Inflammatory macrophage treated with lipopolysaccharide for 4 hours (primary cell): ENCODE measurements at regions not wholly inside any gene's neighbourhood (a gene's known extent, or its start where the extent isn't known, plus 50 kb on each side); places are given as distances from the start of the nearest gene placed in this dataset.
A peak's percentile ranks its signal among the peaks of the same experiment; 100 is the strongest.
"Not testable (repeated sequence)": the region's sequence is repeated elsewhere in the genome, so short reads cannot be mapped to it uniquely, and the experiment has no call there.

Experiments
- DNase-seq: peaks from one replicate; pipeline ENCODE4 v3.0.0-alpha.2; 2020

DNA sequence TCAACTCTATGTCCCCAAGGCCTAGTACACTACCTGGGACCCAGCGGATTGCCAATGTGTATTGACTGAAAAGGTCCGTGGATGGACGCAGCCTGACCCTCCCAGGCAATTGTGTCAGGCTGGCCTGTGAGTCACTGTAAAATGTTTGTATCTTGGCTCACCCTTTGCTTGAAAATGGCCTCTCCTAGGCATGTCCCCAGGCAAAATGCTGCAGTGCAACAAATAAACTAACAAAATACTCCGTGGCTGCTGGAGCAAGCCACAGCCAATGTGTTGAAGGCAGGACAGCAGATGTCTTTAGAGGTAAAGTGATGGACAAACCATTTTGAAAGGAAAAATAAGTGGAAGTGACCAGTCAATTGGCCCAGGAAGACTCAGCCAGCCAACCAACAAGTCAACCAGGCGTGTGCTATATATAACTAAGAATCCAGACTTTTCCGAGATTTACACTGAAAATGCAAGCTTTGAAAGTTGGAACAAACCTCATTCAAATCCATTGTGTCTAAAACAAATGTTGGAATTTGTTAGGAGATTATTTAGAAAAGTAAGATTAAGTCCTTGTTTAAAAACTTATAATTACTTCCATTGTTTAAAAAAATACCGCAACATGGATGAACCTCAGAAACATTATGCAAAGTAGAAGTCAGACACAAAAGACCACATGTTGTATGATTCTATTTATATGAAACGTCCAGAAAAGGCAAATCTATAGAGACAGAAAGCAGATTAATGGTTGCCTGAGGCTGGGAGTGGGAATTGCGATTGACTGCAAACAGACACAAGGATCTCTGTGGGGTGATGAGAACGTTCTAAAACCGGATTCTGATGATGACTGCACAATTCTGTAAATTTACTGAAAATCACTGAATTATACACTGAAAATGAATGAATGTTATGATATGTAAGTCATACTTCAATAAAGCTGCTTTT is 191.2 kb downstream of the TLE3 start:
- no peak for DNase-seq

DNA sequence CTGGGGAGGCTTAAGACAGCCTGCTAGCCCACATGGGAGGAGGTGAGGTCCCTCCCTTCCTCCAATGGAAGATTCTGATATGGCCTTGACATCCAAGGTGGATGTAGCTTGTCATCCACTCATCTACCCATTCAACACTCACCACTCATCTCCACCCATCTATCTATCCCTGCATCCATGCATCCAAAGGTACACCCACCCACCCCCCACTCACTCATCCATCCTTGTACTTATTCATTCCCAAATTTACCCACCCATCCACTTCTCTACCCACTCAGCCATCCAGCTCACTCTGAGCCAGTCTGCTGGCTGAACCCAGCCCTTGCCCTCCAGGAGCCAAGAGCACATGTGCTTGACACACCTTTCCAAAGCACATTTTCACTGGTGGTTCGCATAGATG is 189.7 kb downstream of the TLE3 start:
- no peak for DNase-seq

DNA sequence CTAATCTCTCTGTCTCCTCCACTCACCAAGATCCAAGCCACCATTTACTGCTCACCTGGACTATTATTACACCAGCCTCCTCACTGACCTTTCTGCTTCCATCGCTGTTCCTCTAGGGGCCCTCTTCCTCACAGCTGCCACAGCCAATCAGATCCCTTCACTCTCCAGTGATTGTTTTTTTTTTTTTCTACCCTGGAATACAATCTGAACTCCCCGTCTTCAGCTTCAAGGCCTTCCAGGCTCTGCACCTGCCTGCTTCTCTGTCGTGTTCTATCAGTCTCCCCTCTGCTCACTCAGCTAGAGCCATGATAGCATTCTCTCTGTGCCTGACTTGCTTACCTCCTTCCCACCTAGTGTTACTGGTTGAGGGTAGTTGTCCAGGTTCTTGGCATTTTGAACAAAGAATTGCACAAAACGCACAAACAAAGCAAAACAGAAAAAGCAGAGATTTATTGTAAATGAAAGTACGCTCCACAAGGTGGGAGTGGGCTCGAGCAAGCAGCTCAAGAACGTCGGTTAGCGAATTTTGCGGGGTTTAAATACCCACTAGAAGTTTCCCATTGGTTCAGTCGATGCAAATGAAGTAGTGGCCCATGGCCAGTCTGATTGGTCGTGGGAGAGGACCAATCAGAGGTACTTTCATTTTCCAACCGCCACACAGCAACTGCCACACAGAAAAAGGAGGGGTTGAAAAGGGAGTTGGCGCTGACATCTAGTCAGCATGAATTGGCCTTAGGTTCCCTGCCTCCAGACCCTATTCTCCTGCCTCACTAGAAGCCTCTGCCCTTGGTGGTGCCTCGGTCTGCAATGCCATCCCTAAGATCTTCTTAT is 188.9 kb downstream of the TLE3 start:
- DNase-seq: no peak

DNA sequence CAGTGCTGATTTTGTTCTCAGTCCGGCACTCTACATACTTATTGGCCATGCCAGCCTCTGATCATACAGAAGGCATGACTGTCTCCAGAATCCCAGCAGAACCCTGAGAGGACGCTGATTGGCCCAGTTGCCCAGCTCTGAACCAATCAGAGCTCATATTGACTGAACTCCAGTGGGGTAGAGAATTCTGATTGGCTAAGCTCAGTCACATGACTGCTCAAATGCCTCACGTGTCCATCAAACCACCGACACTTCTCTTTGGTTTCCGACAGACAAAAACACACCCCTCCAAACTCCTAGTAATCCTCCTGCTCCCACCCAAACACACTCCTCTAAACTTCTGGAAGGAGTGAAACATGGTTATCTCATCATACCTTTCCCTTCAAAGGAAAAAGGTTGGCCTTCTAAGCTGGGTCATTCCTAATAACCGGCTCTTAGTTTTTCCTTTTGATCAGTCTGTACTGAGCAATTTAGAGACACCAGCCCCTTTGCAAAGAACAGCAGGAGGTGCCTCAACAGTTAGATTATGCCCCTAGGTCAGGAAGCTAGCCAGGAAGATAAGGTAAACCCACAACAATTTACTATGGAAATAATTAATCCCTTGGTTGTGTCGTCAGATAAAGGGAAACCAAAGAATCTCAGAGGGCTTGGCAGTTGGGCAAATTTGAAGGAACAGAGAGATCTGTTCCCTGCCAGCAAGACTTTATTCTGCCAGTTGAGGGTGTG is 187.8 kb downstream of the TLE3 start:
- DNase-seq: no peak

DNA sequence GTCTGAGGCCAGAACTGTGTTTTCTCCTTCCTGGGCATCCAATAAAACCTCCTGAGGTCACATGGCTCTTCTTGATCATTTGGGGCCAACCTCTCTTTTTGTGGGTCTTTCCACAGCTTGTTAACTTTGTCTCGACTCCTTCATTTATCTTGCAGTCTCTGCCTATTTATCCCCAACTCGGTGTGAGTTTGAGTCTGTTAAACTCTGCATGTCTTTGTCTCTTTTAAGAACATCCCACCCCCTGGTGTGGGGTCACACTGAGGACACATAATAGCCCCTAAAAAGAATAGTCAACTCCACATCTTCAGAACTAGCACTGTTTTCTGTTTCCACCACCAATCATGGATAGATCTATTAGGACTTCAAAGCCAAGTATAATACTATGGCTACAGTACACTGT is 187.2 kb downstream of the TLE3 start:
- no peak for DNase-seq

DNA sequence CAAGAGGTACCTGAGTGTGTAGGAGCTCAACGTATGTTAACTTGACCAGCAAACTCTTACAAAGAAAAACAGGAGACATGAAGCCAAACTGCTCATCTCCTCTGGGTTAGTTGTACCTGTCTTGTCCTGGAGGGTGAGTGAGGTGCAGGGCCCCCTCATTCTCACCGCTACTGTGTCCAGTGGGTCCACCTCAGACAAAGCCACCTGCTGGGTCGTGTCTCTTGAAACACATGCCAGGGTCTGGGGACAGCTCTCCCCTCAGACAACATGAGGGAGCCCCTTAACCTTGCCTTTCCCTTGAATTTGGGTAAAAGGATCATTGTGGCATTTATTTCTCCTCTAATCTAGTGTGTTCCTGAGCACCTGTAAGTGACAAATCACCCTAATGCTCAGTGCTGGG is 185.6 kb downstream of the TLE3 start:
- DNase-seq: no peak

DNA sequence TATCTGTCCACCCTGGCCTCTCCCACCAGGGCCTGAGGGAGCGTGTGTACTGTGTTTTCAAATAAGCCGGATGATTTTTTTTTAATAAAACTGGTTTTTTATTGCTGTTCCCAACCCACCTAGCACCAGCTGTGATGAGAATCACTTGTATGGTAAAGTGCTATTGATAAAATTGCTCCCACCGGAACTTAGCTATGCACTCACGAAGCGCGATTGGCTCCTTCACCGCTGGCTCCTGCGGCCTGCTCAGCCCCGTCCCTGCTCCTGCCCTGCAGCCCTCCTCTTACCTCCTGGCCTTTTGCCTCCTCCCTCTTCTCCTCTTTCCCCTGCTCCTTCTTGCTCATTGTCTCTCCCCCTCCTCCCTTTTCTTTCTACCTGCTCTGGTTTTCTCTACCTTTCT is 183.7 kb downstream of the TLE3 start:
- DNase-seq: no peak

DNA sequence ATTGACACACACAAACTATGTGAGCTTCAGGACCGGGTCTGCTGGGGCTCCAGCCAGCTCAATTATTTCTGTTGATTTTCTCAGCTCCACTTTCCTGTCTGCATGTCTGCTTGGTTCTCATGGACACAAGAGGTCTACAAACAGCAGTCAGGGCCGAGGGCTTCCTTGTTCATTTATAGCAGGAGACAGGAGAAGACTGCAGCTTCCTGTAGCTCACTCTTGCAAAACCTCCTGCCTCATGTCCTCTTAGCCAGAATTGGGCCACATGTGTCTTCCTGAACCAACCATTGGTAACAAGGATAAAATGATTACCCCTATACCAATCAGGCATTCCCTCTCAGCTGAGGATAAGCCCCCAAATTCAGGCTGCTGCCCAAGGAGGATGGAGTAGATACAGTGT is 182.8 kb downstream of the TLE3 start:
- peak; percentile 30 for DNase-seq

DNA sequence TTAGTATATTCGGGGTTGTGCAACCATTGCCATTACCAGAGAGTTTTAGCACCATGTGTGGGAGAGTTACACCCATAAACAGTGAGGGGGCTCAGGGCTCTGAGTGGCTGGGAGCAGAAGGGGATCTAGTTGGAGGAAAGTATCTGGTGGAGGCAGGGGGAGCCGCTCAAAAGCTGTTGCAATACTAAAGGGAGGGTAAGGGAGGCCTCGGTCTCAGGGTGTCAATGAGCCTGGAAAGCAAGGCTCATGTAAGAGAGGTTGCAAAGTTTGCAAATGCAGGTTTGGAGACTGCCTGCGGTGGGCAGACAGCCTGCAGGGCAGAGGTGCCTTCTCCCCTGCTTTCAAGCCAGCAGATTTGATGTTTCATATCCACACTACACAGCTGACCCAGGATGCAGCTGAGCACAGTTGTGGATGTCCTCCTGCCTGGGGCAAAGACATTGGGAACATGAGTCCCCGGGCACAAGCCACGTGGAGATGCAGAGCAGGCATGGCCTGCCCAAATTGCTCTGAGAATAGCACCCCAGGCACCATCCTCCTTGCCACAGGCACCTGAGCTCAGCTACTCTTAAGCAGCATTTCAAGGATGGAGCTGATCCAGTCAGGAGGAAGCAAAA is 181.4 kb downstream of the TLE3 start:
- no peak for DNase-seq

DNA sequence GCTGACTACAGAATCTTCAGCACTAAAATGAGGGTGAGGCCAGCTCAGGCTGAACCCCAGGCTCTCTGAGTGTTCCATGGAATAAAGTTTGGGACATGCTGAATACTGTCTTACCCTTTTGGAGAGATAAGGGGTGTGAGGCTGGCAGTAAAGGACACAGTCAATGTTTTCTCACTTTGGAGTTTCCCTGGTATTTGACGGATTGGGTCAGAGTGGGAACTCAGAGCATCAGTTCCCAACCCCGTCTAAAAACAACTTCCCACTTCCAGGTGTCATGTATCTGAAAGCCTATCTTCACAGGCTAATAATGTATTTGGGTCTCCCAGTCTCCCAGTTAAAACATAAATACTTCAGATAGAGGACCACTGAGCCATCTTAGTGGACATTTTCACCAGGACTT is 180.7 kb downstream of the TLE3 start:
- no peak for DNase-seq

DNA sequence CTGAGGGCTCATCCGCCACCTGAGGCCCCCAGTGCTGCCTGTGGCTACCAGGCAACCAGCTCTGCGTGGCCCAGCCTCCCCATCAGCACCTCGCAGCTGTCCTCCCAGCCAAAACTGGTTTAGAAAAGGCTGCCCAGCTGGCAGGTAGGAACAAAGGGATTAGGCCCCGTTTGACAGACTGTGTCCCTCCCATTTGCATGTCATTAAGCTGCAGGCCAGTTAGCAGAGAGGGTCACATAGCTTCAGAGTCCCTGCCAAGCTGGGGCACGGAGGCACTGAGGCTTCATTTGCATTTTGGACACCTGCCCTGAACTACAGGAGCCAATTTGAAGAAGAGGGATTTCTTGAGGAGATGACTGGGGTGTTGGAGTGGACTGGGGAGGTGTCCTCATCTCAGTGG is 177.9 kb downstream of the TLE3 start:
- no peak for DNase-seq

DNA sequence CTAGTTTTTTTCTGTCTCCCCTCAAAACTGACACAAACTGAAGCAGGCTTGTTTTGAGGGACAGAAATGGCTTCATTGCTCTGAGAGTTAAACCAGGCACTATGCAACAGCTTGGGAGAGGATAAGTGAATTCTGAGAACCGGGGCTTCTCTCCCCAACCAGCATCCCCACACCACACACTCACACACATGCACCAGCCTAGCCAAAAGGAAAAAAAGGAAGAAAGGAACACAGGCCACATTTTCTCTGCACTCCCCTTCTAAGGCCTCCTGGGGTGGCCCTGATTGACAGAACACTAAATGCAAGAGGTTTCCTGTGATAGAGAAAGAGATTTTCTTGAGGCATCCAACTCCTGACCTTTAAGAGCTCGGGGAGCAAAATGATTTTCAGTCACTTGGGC is 177.5 kb downstream of the TLE3 start:
- DNase-seq: no peak

DNA sequence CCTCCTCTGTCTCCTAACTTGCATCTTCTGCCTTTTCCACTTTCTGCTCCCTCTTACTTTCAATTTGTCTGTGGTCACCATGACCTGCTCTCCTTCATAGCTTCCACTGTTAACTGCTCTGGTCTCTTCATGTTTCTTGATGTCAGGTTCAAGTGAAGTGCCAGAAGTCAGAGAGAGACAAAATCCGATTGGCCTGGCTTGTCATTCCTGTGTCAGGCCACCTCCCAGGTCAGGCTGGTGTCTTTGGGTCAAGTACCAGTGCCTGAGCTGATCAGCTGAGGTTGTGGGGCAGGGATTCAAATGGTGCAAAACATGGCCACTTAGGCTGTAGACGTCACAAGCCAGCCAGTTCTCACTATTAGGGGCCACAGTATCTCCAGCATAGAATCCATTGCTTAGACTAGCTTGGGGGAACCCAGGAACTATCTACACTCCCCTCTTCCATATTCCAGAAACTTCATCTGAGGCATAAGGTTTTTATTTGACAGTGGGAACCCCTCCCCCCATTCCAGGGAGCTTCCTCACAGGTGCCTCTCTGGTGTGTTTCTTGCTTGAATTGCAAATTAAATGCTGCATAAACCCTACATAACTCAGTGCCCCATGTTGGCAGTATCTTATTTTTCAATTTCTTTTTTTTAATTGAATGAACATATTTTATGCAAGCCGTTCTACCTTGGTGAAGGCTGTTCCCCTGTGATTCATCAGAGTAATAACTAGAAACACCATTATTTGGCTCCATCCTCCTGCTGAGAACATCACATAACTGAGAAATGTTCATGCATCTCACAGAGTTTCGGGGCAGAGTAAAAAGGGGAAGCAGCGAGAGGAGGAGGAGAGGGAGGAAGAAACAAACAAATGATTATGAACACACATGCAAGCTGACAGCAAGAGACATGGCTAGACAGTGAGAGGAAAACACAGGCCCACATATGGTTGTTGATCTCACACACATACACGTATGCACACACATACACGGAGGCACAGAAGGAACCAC is 175.8 kb downstream of the TLE3 start:
- DNase-seq: no peak

DNA sequence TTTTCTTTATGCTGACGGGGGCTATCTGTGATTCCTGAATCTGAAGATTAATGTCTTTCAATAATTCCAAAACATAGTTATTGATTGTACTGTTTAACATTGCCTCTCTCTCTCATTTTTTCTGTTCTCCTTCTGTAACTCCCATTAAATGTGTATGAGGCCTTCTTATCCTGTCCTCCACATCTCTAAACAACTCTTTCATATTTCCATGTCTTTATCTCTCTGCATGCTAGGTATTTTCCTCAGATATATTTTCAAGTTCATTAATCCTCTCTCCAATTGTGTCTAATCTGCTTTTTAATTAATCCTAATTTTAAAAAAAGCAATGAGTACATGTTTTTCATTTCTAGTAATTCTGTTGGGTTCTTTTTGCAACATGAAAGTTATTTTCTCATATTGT is 173.2 kb downstream of the TLE3 start:
- DNase-seq: no peak

DNA sequence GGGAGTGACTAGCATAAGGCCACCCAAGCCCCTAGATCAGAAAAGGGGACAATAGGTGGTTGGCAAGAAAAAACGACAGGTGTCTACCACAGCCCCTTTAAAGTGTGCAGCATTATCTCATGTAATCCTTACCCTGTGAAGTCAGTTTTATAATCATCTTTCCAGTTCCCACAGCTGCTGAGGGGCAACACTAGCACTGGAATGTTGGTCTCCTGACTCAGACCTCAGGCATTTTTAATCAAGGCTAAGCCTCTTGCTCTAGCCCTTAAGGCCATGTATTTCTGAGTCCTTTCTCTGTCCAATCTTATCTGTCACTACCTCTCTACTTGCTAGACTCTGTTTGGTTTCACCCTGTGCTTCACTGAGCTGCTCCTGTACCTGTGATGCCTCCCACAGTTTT is 171.7 kb downstream of the TLE3 start:
- no peak for DNase-seq

DNA sequence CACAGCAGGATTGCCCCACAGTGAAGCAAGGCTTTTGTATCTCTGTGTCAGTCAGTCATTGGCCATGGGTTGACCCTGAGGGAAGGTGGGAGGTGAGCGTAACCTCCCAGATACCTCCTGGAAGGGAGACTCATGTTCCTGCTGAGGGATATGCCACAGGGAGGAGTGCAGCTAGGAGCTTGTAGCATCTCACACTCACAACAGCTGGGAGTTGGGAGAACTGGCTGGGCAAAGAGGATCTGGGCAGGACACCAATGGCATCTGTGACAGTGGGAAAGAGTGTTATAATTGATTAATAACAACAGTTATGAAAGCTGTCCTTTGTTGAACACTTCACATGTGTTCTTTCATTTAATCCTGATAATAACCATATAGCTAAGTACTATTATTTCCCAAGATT is 171.0 kb downstream of the TLE3 start:
- no peak for DNase-seq

DNA sequence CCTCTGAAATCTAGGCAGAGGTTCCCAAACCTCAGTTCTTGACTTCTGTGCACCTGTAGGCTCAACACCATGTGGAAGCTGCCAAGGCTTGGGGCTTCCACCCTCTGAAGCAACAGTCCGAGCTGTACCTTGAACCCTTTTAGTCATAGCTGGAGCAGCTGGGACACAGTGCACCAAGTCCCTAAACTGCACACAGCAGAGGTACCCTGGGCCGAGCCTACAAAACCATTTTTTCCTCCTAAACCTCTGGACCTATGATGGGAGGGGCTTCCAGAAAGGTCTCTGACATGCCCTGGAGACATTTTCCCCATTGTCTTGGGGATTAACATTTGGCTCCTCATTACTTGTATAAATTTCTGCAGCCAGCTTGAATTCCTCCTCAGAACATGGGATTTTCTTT is 168.8 kb downstream of the TLE3 start:
- not testable (repeated sequence) for DNase-seq

DNA sequence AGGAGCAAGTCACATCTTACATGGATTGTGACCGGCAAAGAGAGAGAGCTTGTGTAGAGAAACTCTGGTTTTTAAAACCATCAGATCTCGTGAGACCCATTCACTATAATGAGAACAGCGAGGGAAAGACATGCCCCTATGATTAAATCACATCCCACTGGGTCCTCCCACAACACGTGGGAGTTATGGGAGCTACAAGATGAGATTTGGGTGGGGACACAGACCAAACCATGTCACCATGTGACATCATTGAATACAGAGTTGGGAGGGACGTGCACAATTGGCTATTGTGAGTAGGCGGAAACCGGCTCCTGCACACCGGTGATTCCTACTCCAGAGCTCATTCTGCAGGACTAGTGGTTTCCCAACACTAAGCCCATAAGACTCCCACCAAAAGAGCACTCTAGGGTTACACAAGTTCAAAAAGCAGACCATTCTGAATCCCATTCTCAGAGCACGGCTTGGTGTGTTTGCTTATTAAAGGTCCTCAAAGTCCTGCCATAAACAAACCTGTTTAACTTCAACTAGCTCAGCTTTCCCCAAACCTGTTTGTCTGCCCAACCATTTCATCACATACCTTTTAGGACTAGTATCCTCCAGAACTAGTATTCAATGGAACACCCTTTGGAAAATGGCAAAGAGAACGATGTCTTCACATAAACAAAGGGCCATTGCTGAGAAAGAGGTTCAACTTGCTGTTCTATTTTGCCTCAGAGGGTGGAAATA is 167.6 kb downstream of the TLE3 start:
- DNase-seq: no peak

DNA sequence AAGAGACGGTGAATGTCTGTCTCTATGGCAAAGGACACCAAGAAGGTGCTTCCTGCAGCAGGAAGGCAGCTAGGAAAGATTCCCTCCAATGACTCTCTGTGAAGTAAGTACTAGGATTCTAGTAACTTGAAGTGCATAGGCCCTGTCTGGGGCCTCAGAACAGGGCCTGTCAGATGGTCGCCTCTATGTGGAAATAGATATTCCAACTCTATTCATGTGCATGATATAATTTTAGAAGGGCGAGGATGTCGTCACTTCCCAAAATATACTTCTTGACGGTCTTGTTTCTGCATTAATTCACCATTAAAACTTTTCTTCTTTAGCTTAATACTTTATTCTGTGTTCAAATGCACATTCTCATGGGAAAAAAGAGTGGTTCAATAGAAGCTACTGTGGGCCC is 167.0 kb downstream of the TLE3 start:
- DNase-seq: no peak

DNA sequence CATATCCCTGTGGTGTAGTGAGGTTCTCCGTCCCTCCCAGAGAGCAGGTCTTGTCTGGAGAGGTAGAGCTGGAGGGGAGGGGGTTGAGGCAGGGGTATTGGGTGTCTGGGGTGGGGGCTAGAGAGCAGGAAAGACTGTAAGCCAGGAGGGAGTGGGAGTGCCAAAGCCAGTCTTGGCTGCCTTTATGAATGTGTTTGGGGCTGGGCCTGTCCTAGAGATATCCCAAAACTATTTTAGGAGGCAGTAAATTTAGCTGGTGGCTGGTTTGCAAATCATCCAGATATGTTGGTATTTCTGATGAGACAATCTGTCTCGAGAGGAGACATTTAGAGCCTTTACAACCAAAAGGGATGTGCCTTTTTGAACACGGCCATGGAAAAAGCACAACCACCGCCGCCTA is 166.6 kb downstream of the TLE3 start:
- DNase-seq: no peak

DNA sequence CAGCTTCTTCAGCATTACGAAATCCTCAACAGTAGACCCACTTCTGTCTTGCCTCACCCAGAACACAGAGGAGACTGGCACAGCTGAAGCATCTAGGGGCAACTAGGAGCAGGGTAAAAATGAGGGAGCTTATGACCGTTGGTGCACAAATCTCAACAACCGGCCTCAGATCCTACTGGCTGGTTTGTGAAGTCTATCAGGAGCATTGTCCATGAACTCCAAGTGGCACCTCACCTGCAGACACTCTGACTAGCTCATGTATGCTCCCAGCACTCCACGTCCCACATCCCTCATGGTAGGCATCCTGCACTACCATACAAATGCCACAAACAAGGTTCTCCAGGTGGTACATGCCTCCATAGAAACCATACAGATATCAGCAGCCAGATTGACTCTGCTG is 163.1 kb downstream of the TLE3 start:
- no peak for DNase-seq
